Tibial nerve (tissue), 3 donors: ENCODE measurements at regions not wholly inside any gene's neighbourhood (a gene's known extent, or its start where the extent isn't known, plus 50 kb on each side); places are given as distances from the start of the nearest gene placed in this dataset.
"Not testable (repeated sequence)": the region's sequence is repeated elsewhere in the genome, so short reads cannot be mapped to it uniquely, and the experiment has no call there.

ENCODE experiments used
- CTCF ChIP-seq, 5 experiments: fragments of 200-600 bp in 3 of 5; fragments of 450-650 bp in 2 of 5; sonication (generic) in 3 of 5; IDR thresholded peaks; one replicate each; pipeline ENCODE4 v1.5.1; 2016 to 2019; ENCODE audit warnings: antibody characterized with exemption in 5 of 5, mild to moderate bottlenecking in 3 of 5, moderate library complexity in 2 of 5
- POLR2A ChIP-seq, 2 donors: fragments of 450-650 bp; IDR thresholded peaks; one replicate each; pipeline ENCODE4 v1.6.1; 2017; ENCODE audit warnings: antibody characterized with exemption in 2 of 2, mild to moderate bottlenecking in 2 of 2, moderate library complexity in 2 of 2

GRCh38 chr6:7028963-7029362, 78.8 kb upstream of the RREB1 start:
- TF ChIP-seq CTCF, POLR2A (IDR thresholded peaks at IDR 0.05): not testable (repeated sequence)
